IMR-90 (cell line): ENCODE measurements at regions not wholly inside any gene's neighbourhood (a gene's known extent, or its start where the extent isn't known, plus 50 kb on each side); places are given as distances from the start of the nearest gene placed in this dataset.

Experiments used
- ATAC-seq: fragments of 200-7000 bp; cut with Tn5 transposase; 2 replicates; pipeline ENCODE4 v1.9.1; 2020; ENCODE audit warnings: low read depth, mild to moderate bottlenecking, moderate library complexity
- BruUV-seq: library from RNA; stranded (reverse); fragments of 400-500 nt; replicated peaks from 2 replicates; lab custom pipeline; 2021; lab: Mats Ljungman, UMichigan
- CTCF ChIA-PET: fragments of 300-600 bp; formaldehyde crosslinking; extraction: SDS; loops from one replicate; lab custom pipeline; 2021; ENCODE audit warnings: antibody characterized with exemption; lab: Yijun Ruan, JAX
- POLR2A ChIA-PET: fragments of 300-600 bp; sonication (Branson Sonifier 250); formaldehyde crosslinking; loops from one replicate; lab custom pipeline; 2022; ENCODE audit warnings: antibody characterized with exemption; ENCODE audit not compliant: unreplicated experiment; lab: Charles Lee
- DNase-seq: peaks from one replicate; pipeline ENCODE4 v3.0.0; 2013
- H2AFZ ChIP-seq: replicated peaks from 2 replicates; pipeline ENCODE3; 2013; ENCODE audit warnings: low read length, mild to moderate bottlenecking; ENCODE audit not compliant: poor library complexity
- H2AK5ac ChIP-seq: 2 replicates; pipeline ENCODE4 v1.6.1; 2013; ENCODE audit warnings: low read depth, low read length, inconsistent platforms
- H2AK9ac ChIP-seq: replicated peaks from 2 replicates; pipeline ENCODE3; 2013; ENCODE audit warnings: mild to moderate bottlenecking, low read depth, low read length, moderate library complexity; ENCODE audit not compliant: poor library complexity
- H2BK120ac ChIP-seq: 2 replicates; pipeline ENCODE4 v1.6.1; 2013; ENCODE audit warnings: low read depth, low read length, inconsistent platforms
- H2BK15ac ChIP-seq: 3 replicates; pipeline ENCODE4 v1.6.1; 2013; ENCODE audit warnings: low read depth, low read length, inconsistent platforms
- H2BK20ac ChIP-seq: 2 replicates; pipeline ENCODE4 v1.6.1; 2013; ENCODE audit warnings: low read depth, mild to moderate bottlenecking, inconsistent platforms, low read length, moderate library complexity
- H2BK5ac ChIP-seq: 2 replicates; pipeline ENCODE4 v1.6.1; 2013; ENCODE audit warnings: mild to moderate bottlenecking, low read depth, low read length, inconsistent platforms; ENCODE audit not compliant: poor library complexity, severe bottlenecking
- H3K14ac ChIP-seq: replicated peaks from 2 replicates; pipeline ENCODE4 v1.6.1; 2013; ENCODE audit warnings: low read depth, low read length, inconsistent platforms
- H3K18ac ChIP-seq: 2 replicates; pipeline ENCODE4 v1.6.1; 2013; ENCODE audit warnings: low read depth, low read length, control low read depth
- H3K23ac ChIP-seq: 2 replicates; pipeline ENCODE4 v1.6.1; 2013; ENCODE audit warnings: low read depth, low read length, inconsistent platforms
- H3K27ac ChIP-seq: 2 replicates; pipeline ENCODE4 v1.5.1; 2013; ENCODE audit warnings: mild to moderate bottlenecking, control low read depth, low read length; ENCODE audit not compliant: insufficient read depth
- H3K27me3 ChIP-seq: 2 replicates; pipeline ENCODE4 v1.6.1; 2013; ENCODE audit warnings: low read length; ENCODE audit not compliant: control insufficient read depth, insufficient read depth
- H3K36me3 ChIP-seq: 2 replicates; pipeline ENCODE4 v1.6.1; 2013; ENCODE audit warnings: low read length, mixed read lengths; ENCODE audit not compliant: control insufficient read depth, insufficient read depth
- H3K4ac ChIP-seq: 2 replicates; pipeline ENCODE4 v1.6.1; 2013; ENCODE audit warnings: low read depth, low read length, inconsistent platforms
- H3K4me1 ChIP-seq: 2 replicates; pipeline ENCODE4 v1.6.1; 2013; ENCODE audit warnings: low read length, mixed read lengths; ENCODE audit not compliant: control insufficient read depth, insufficient read depth
- H3K4me2 ChIP-seq: 2 replicates; pipeline ENCODE4 v1.6.1; 2013; ENCODE audit warnings: low read depth, mild to moderate bottlenecking, control low read depth, low read length, moderate library complexity
- H3K4me3 ChIP-seq: 2 replicates; pipeline ENCODE4 v1.5.1; 2013; ENCODE audit warnings: low read depth, mild to moderate bottlenecking, control low read depth, low read length, moderate library complexity; ENCODE audit not compliant: insufficient read depth
- H3K56ac ChIP-seq: 2 replicates; pipeline ENCODE4 v1.6.1; 2013; ENCODE audit warnings: low read length, inconsistent platforms; ENCODE audit not compliant: insufficient read depth; ENCODE audit errors: extremely low read depth
- H3K79me1 ChIP-seq, 2 experiments: 2 replicates each; pipeline ENCODE4 v1.6.1; 2013; ENCODE audit warnings: low read length in 2 of 2, inconsistent platforms in 1 of 2, low read depth in 1 of 2
- H3K9ac ChIP-seq: 2 replicates; pipeline ENCODE4 v1.6.1; 2013; ENCODE audit warnings: low read depth, low read length, control low read depth
- H3K9me1 ChIP-seq: 2 replicates; pipeline ENCODE4 v1.6.1; 2013; ENCODE audit warnings: low read length, inconsistent platforms; ENCODE audit not compliant: insufficient read depth
- H3K9me3 ChIP-seq: 2 replicates; pipeline ENCODE4 v1.6.1; 2013; ENCODE audit warnings: low read length; ENCODE audit not compliant: control insufficient read depth, insufficient read depth
- H4K20me1 ChIP-seq: 2 replicates; pipeline ENCODE4 v1.6.1; 2013; ENCODE audit warnings: low read length, inconsistent platforms; ENCODE audit not compliant: insufficient read depth
- H4K5ac ChIP-seq: 2 replicates; pipeline ENCODE4 v1.6.1; 2013; ENCODE audit warnings: mild to moderate bottlenecking, low read depth, low read length, control low read depth
- H4K8ac ChIP-seq, 2 experiments: 2 replicates each; pipeline ENCODE4 v1.6.1; 2013; ENCODE audit warnings: low read depth in 2 of 2, low read length in 2 of 2, control low read depth in 1 of 2, inconsistent platforms in 1 of 2
- H4K91ac ChIP-seq: 2 replicates; pipeline ENCODE4 v1.6.1; 2013; ENCODE audit warnings: low read depth, low read length, inconsistent platforms; ENCODE audit not compliant: insufficient read depth
- CEBPB ChIP-seq: IDR thresholded peaks from 2 replicates; pipeline ENCODE4 v1.6.1; 2012; ENCODE audit warnings: low read depth, low read length, improper control_type of control experiment
- CTCF ChIP-seq: conservative IDR thresholded peaks from 2 replicates; pipeline ENCODE4 v1.5.1; 2012; ENCODE audit warnings: mild to moderate bottlenecking, low read depth, low read length, improper control_type of control experiment
- FOS ChIP-seq: fragments of 150-350 bp; IDR thresholded peaks from 2 replicates; pipeline ENCODE4 v1.6.1; 2016; ENCODE audit warnings: low read depth, low read length
- MAFK ChIP-seq: IDR thresholded peaks from 2 replicates; pipeline ENCODE4 v1.6.1; 2012; ENCODE audit warnings: low read depth, low read length, improper control_type of control experiment
- MXI1 ChIP-seq: IDR thresholded peaks from 2 replicates; pipeline ENCODE4 v1.6.1; 2012; ENCODE audit warnings: low read depth, mild to moderate bottlenecking, low read length, moderate library complexity, borderline replicate concordance
- RAD21 ChIP-seq: IDR thresholded peaks from 2 replicates; pipeline ENCODE4 v1.6.1; 2012; ENCODE audit warnings: low read length, improper control_type of control experiment
- RCOR1 ChIP-seq: IDR thresholded peaks from 2 replicates; pipeline ENCODE4 v1.6.1; 2012; ENCODE audit warnings: mild to moderate bottlenecking, low read length, improper control_type of control experiment; ENCODE audit not compliant: insufficient replicate concordance
- RFX5 ChIP-seq: IDR thresholded peaks from 2 replicates; pipeline ENCODE4 v1.8.0; 2012; ENCODE audit warnings: low read depth, mild to moderate bottlenecking, low read length, moderate library complexity
- SMC3 ChIP-seq: fragments of 150-350 bp; IDR thresholded peaks from 2 replicates; pipeline ENCODE4 v1.6.1; 2016; ENCODE audit warnings: low read depth, mild to moderate bottlenecking, antibody characterized with exemption, low read length, moderate library complexity
- WGBS, 2 experiments: methylation state at CpG; one replicate each; pipeline versions ENCODE4 v1.1.5 to v1.1.7; 2013; ENCODE audit warnings: missing lambda C conversion rate in 2 of 2; ENCODE audit not compliant: insufficient read length in 1 of 2; ENCODE audit errors: extremely low coverage in 2 of 2; 5-methylcytosine and 5-hydroxymethylcytosine counted together
- dilution Hi-C: fragments of 300-500 bp; cut with HindIII; formaldehyde crosslinking; loops from one replicate; pipeline ENCODE4 v1.14.3; 2018; ENCODE audit warnings: low sequenced_read_pairs; ENCODE audit not compliant: unreplicated experiment
- in situ Hi-C: fragments of 300-500 bp; cut with MboI; formaldehyde crosslinking; loops from 3 replicates; pipeline ENCODE4 v1.14.3; 2019; ENCODE audit warnings: low sequenced_read_pairs, inconsistent platforms, mixed read lengths
- intact Hi-C: fragments of 100-400 bp; cut with micrococcal nuclease; formaldehyde crosslinking; loops from 2 replicates; pipeline ENCODE4 v1.10.0; 2022
- TF ChIP-seq, protein P1 (sequence below): fragments of 150-350 bp; IDR thresholded peaks from 2 replicates; pipeline ENCODE4 v1.6.1; 2016; ENCODE audit warnings: low read depth, mild to moderate bottlenecking, low read length, moderate library complexity, borderline replicate concordance

DNA sequence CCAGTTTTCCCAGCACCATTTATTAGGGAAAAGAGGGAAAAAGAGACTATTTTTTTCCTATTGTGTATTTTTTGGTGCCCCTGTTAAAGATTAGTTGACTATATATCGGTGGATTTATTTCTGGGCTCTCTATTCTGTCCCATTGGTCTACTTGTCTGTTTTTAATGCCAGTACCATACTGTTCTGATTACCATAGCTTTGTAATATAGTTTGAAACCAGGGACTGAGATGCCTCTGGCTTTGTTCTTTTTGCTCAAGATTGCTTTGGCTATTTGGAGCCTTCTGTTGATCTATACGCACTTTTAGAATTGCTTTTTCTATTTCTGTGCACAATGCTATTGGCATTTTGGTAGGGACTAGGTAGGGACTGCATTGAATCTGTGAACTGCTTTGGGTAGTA, 151.7 kb downstream of the ADCYAP1 start:
- no peak overlapping the region for H2BK120ac ChIP-seq
- H3K27ac ChIP-seq: no peak overlapping the region
- dilution Hi-C loops: no loop called here
- no peak overlapping the region for H2BK20ac ChIP-seq
- H3K9me1 ChIP-seq: no peaks in the 10 kb centered on the region
- no TSS peak for BruUV-seq
- H4K20me1 ChIP-seq: no peaks in the 10 kb centered on the region
- H3K36me3 ChIP-seq: no peaks in the 10 kb centered on the region
- no peak for ATAC-seq
- H3K56ac ChIP-seq: no peak overlapping the region
- ChIA-PET POLR2A (no interaction called here), CTCF (no interaction called here)
- H3K9me3 ChIP-seq: peaks cover under 1% of the 10 kb centered on the region; the same call in 1 of the 2 replicates
- H3K27me3 ChIP-seq: no peaks in the 10 kb centered on the region
- H3K79me1 ChIP-seq: no peaks in the 10 kb centered on the region
- H2BK15ac ChIP-seq: no peak overlapping the region
- no peak overlapping the region for H3K14ac ChIP-seq
- no peaks in the 10 kb centered on the region for H3K4me1 ChIP-seq
- TF ChIP-seq CTCF (no peak), MAFK (no peak), RAD21 (no peak), CEBPB (no peak), SMC3 (no peak), RFX5 (no peak), RCOR1 (no peak), FOS (no peak), MXI1 (no peak)
- TF ChIP-seq, protein P1, sequence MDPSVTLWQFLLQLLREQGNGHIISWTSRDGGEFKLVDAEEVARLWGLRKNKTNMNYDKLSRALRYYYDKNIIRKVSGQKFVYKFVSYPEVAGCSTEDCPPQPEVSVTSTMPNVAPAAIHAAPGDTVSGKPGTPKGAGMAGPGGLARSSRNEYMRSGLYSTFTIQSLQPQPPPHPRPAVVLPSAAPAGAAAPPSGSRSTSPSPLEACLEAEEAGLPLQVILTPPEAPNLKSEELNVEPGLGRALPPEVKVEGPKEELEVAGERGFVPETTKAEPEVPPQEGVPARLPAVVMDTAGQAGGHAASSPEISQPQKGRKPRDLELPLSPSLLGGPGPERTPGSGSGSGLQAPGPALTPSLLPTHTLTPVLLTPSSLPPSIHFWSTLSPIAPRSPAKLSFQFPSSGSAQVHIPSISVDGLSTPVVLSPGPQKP: no peak
- no peak overlapping the region for H3K23ac ChIP-seq
- H2AFZ ChIP-seq: no peak overlapping the region
- no peak overlapping the region for H3K4me3 ChIP-seq
- H2AK9ac ChIP-seq: no peak overlapping the region
- WGBS, 2 experiments: no CpG with 5 or more reads among the region's 2 CpGs
- H3K4me2 ChIP-seq: no peak overlapping the region
- H3K4ac ChIP-seq: no peak overlapping the region
- in situ Hi-C loops: no loop called here
- no peak overlapping the region for H4K91ac ChIP-seq
- no peak overlapping the region for H3K9ac ChIP-seq
- intact Hi-C loops: no loop called here
- H2AK5ac ChIP-seq: no peak overlapping the region
- no peak overlapping the region for H4K5ac ChIP-seq
- no peak overlapping the region for H3K18ac ChIP-seq
- no peak for DNase-seq
- H2BK5ac ChIP-seq: no peak overlapping the region
- H4K8ac ChIP-seq: no peak overlapping the region
